ENCODE measurements at regions not wholly inside any gene's neighbourhood (a gene's known extent, or its start where the extent isn't known, plus 50 kb on each side); places are given as distances from the start of the nearest gene placed in this dataset.

- Histone ChIP-seq H3K4me3 (ENCODE audit: low read depth, low read length, poor library complexity, severe bottlenecking) (no peak overlapping the region), H3K27ac (ENCODE audit: low read depth, low read length, poor library complexity, severe bottlenecking) (no peak overlapping the region), H3K27me3 (replicated peaks; ENCODE audit: insufficient read depth, low read depth, low read length, poor library complexity) (peaks cover 9% of the 10 kb centered on the region), H3K36me3 (ENCODE audit: insufficient read depth, low read length, poor library complexity, severe bottlenecking) (no peaks in the 10 kb centered on the region), H3K9me3 (ENCODE audit: low read depth, low read length, poor library complexity, severe bottlenecking) (no peaks in the 10 kb centered on the region), H3K4me1 (ENCODE audit: insufficient read depth, low read length, poor library complexity, severe bottlenecking) (no peaks in the 10 kb centered on the region)
- POLR2A ChIA-PET (ENCODE audit: low non-redundant PET) = no interaction called here
- CTCF ChIA-PET = no interaction called here
- TF ChIP-seq, protein P1, sequence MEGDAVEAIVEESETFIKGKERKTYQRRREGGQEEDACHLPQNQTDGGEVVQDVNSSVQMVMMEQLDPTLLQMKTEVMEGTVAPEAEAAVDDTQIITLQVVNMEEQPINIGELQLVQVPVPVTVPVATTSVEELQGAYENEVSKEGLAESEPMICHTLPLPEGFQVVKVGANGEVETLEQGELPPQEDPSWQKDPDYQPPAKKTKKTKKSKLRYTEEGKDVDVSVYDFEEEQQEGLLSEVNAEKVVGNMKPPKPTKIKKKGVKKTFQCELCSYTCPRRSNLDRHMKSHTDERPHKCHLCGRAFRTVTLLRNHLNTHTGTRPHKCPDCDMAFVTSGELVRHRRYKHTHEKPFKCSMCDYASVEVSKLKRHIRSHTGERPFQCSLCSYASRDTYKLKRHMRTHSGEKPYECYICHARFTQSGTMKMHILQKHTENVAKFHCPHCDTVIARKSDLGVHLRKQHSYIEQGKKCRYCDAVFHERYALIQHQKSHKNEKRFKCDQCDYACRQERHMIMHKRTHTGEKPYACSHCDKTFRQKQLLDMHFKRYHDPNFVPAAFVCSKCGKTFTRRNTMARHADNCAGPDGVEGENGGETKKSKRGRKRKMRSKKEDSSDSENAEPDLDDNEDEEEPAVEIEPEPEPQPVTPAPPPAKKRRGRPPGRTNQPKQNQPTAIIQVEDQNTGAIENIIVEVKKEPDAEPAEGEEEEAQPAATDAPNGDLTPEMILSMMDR (conservative IDR thresholded peaks at IDR 0.05; ENCODE audit: low read depth, low read length) = no peak
- no peak for TF ChIP-seq EZH2 (IDR thresholded peaks at IDR 0.05; ENCODE audit: borderline replicate concordance, low read depth, low read length, poor library complexity, severe bottlenecking)
- DNase-seq (ENCODE audit: low spot score) = no peak
- no TSS peak for BruUV-seq (replicated peaks)
- intact Hi-C loops (cut with micrococcal nuclease; ENCODE audit: unreplicated experiment) = no loop called here
Observed at GRCh38 chr14:30235485-30235884, 307.8 kb upstream of the PRKD1 start.

DNA sequence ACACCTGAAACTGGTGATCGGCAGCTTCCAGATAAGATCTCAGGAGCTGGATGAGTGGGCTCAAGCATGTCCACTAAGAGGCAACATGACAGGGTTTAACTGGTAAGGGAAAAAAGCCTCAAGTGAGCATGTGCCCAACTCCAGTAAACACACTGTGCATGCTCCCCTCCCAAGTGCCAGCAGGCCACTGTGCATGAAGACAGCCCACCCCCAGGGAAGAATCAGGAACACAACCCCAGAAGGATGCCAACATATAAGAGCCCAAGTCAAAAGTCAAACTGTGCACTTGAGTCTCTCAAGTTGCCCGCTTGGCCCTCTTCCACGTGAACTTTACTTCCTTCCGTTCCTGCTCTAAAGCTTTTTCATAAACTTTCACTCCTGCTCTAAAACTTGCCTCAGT lies 311.3 kb upstream of the PRKD1 start:
- POLR2A ChIA-PET (ENCODE audit: low non-redundant PET) = no interaction called here
- Histone ChIP-seq H3K27me3 (replicated peaks; ENCODE audit: insufficient read depth, low read depth, low read length, poor library complexity) (no peaks in the 10 kb centered on the region), H3K4me3 (ENCODE audit: low read depth, low read length, poor library complexity, severe bottlenecking) (no peak overlapping the region), H3K9me3 (ENCODE audit: low read depth, low read length, poor library complexity, severe bottlenecking) (no peaks in the 10 kb centered on the region), H3K36me3 (ENCODE audit: insufficient read depth, low read length, poor library complexity, severe bottlenecking) (no peaks in the 10 kb centered on the region), H3K4me1 (ENCODE audit: insufficient read depth, low read length, poor library complexity, severe bottlenecking) (no peaks in the 10 kb centered on the region), H3K27ac (ENCODE audit: low read depth, low read length, poor library complexity, severe bottlenecking) (no peak overlapping the region)
- DNase-seq (ENCODE audit: low spot score) = no peak
- TF ChIP-seq EZH2 (IDR thresholded peaks at IDR 0.05; ENCODE audit: borderline replicate concordance, low read depth, low read length, poor library complexity, severe bottlenecking) = no peak
- TF ChIP-seq, protein P1 (conservative IDR thresholded peaks at IDR 0.05; ENCODE audit: low read depth, low read length) = no peak
- CTCF ChIA-PET = no interaction called here
- intact Hi-C loops (cut with micrococcal nuclease; ENCODE audit: unreplicated experiment) = no loop called here
- BruUV-seq (replicated peaks) = no TSS peak

DNA sequence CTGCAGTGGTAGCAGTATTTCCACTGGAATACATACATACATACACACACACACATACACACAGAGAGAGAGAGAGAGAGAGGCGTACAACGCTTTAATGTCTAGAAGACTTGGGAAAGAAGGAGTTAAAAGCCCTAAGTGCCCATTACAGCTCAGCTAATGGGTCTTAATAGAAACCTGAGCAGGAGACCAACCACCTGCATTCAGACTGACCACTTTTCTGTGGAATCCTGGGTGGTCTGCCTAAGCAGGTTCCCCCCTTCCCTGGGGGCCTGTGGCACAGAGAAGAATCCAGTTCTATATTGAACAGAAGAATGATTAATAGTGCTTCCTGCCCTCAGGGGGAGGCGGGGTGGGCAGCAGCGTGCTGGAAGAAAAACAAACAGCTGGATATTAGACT lies 312.4 kb upstream of the PRKD1 start:
- TF ChIP-seq EZH2 (IDR thresholded peaks at IDR 0.05; ENCODE audit: borderline replicate concordance, low read depth, low read length, poor library complexity, severe bottlenecking) = no peak
- POLR2A ChIA-PET (ENCODE audit: low non-redundant PET) = no interaction called here
- no TSS peak for BruUV-seq (replicated peaks)

DNA sequence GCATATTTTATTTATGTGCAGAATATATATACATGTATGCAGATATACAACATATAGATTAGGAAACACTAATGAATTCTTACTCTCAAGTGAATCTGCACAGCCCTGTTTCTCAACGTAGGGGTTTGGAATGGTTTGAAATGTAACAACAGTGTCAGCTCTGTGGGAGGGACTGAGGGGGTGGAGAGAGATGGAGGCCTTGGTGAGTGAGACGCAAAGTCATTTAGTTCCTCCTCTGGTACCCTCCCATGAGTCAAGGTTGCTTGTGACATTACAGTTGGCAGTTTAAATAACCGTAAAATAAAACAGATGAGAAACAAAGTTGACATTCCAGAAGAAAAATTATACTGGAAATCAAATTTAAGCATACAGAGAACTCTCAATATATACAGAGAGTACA lies 313.0 kb upstream of the PRKD1 start:
- TF ChIP-seq, protein P1 (conservative IDR thresholded peaks at IDR 0.05; ENCODE audit: low read depth, low read length) = no peak
- no peak for TF ChIP-seq EZH2 (IDR thresholded peaks at IDR 0.05; ENCODE audit: borderline replicate concordance, low read depth, low read length, poor library complexity, severe bottlenecking)
- POLR2A ChIA-PET (ENCODE audit: low non-redundant PET) = no interaction called here
- no peak overlapping the region for H3K27ac ChIP-seq (ENCODE audit: low read depth, low read length, poor library complexity, severe bottlenecking)
- no peaks in the 10 kb centered on the region for H3K27me3 ChIP-seq (replicated peaks; ENCODE audit: insufficient read depth, low read depth, low read length, poor library complexity)
- BruUV-seq (replicated peaks) = no TSS peak
- H3K9me3 ChIP-seq (ENCODE audit: low read depth, low read length, poor library complexity, severe bottlenecking) = no peaks in the 10 kb centered on the region
- H3K4me1 ChIP-seq (ENCODE audit: insufficient read depth, low read length, poor library complexity, severe bottlenecking) = no peaks in the 10 kb centered on the region
- intact Hi-C loops (cut with micrococcal nuclease; ENCODE audit: unreplicated experiment) = no loop called here
- DNase-seq (ENCODE audit: low spot score) = no peak
- CTCF ChIA-PET = no interaction called here
- no peak overlapping the region for H3K4me3 ChIP-seq (ENCODE audit: low read depth, low read length, poor library complexity, severe bottlenecking)
- H3K36me3 ChIP-seq (ENCODE audit: insufficient read depth, low read length, poor library complexity, severe bottlenecking) = no peaks in the 10 kb centered on the region

More for the DNA sequence above, 312.4 kb upstream of the PRKD1 start:
- Histone ChIP-seq H3K9me3 (ENCODE audit: low read depth, low read length, poor library complexity, severe bottlenecking) (no peaks in the 10 kb centered on the region), H3K27me3 (replicated peaks; ENCODE audit: insufficient read depth, low read depth, low read length, poor library complexity) (no peaks in the 10 kb centered on the region), H3K27ac (ENCODE audit: low read depth, low read length, poor library complexity, severe bottlenecking) (no peak overlapping the region), H3K4me1 (ENCODE audit: insufficient read depth, low read length, poor library complexity, severe bottlenecking) (no peaks in the 10 kb centered on the region), H3K4me3 (ENCODE audit: low read depth, low read length, poor library complexity, severe bottlenecking) (no peak overlapping the region), H3K36me3 (ENCODE audit: insufficient read depth, low read length, poor library complexity, severe bottlenecking) (no peaks in the 10 kb centered on the region)
- no peak for DNase-seq (ENCODE audit: low spot score)
- intact Hi-C loops (cut with micrococcal nuclease; ENCODE audit: unreplicated experiment) = no loop called here
- CTCF ChIA-PET = interaction anchor here (0.5 kb wide), 1 partner anchor 33 kb away, joined by 4 read pairs; no protein-coding TSS in a partner anchor
